ENCODE measurements at regions not wholly inside any gene's neighbourhood (a gene's known extent, or its start where the extent isn't known, plus 50 kb on each side); places are given as distances from the start of the nearest gene placed in this dataset.

DNA sequence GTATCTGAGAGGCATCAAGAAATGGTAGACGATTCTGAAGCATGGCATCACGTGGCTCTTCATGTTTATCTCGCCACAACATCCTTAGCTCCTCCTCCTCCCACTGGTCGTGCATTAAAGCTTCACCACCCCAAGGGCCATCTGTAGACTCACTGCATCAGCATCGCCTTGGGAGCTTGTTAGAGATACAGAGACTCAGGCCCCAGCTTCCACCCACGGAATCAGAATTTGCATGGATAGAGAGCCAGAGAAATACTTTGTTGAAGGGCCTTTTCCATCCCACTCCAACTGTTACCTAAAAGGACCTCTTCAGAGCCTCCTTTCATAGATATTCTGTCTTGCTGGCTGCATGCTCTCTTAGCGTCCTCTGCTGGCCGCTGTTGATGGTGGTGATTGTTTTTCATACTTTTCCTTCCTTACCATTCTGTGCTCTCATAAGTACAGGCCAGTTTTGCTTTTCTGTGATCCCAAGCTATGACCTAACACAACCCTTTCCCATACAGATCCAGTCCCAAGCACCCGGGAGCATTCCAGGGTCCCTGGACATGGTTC, 1049.4 kb upstream of the EEF2KMT start:
- DNase-seq (ENCODE audit: low read depth), result no peak
- TF ChIP-seq, protein P1, sequence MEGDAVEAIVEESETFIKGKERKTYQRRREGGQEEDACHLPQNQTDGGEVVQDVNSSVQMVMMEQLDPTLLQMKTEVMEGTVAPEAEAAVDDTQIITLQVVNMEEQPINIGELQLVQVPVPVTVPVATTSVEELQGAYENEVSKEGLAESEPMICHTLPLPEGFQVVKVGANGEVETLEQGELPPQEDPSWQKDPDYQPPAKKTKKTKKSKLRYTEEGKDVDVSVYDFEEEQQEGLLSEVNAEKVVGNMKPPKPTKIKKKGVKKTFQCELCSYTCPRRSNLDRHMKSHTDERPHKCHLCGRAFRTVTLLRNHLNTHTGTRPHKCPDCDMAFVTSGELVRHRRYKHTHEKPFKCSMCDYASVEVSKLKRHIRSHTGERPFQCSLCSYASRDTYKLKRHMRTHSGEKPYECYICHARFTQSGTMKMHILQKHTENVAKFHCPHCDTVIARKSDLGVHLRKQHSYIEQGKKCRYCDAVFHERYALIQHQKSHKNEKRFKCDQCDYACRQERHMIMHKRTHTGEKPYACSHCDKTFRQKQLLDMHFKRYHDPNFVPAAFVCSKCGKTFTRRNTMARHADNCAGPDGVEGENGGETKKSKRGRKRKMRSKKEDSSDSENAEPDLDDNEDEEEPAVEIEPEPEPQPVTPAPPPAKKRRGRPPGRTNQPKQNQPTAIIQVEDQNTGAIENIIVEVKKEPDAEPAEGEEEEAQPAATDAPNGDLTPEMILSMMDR (conservative IDR thresholded peaks at IDR 0.05; ENCODE audit: low read depth, low read length), result no peak
- no peak overlapping the region for H3K4me3 ChIP-seq (ENCODE audit: low read depth, low read length)

DNA sequence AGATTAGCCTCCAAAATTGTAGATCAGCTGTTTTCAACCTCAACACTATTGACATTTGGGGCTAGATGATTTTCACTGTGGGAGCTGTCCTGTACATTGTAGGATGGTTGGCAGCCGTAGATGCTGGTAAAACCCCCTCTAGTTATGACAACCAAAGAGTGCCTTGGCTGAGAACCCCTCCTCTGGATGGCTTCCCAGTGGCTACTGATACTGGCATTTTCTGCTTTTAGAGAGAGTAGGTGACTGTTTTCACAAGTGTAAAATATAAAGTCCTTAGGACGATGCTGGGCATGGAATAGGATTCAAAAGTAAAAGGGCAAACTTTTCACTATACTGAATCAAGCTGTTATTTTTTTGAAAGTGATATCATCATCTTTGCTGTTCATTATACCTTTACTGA, 1048.8 kb upstream of the EEF2KMT start:
- TF ChIP-seq, protein P1 (conservative IDR thresholded peaks at IDR 0.05; ENCODE audit: low read depth, low read length), result no peak
- H3K4me3 ChIP-seq (ENCODE audit: low read depth, low read length), result no peak overlapping the region
- no peak for DNase-seq (ENCODE audit: low read depth)

DNA sequence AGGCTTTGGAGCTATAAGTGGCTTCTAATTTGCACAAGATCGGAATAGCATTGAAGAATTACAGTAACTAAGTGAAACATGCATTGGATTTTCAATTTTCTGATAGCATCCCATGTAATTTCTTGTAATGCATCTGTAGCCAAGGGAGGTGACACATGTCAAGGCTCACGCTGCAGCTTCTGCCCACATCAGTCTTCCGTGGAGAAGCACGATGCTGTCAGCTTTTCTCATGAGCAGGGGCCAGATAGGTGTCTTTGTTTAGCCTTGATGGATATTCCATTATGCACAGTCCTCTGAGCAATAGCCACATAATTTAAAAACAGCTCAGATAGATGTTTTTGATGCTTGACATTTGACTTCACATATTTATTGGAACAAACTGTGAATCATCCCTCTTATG, 1046.9 kb upstream of the EEF2KMT start:
- H3K4me3 ChIP-seq (ENCODE audit: low read depth, low read length), result no peak overlapping the region
- TF ChIP-seq, protein P1 (conservative IDR thresholded peaks at IDR 0.05; ENCODE audit: low read depth, low read length), result no peak
- DNase-seq (ENCODE audit: low read depth), result no peak

DNA sequence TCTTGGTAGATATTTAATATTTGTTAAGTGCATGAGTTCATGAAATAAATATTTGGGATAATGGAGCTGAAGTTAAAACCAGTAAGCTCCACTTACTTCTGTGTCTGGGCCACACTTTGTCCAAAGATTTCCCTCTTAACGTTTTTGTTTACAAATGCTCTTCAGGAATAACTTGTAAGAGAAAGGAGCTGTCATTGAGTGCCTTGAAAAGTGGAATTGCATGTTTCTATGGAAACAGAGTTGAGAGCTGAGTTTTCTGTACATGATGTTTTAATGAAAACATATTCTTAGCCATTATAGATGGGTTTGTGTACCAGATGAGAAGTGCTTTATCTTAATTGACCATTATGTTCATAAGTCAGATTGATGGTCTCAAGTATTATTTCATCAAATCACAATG, 1045.4 kb upstream of the EEF2KMT start:
- no peak for DNase-seq (ENCODE audit: low read depth)
- H3K4me3 ChIP-seq (ENCODE audit: low read depth, low read length), result no peak overlapping the region
- TF ChIP-seq, protein P1 (conservative IDR thresholded peaks at IDR 0.05; ENCODE audit: low read depth, low read length), result no peak

DNA sequence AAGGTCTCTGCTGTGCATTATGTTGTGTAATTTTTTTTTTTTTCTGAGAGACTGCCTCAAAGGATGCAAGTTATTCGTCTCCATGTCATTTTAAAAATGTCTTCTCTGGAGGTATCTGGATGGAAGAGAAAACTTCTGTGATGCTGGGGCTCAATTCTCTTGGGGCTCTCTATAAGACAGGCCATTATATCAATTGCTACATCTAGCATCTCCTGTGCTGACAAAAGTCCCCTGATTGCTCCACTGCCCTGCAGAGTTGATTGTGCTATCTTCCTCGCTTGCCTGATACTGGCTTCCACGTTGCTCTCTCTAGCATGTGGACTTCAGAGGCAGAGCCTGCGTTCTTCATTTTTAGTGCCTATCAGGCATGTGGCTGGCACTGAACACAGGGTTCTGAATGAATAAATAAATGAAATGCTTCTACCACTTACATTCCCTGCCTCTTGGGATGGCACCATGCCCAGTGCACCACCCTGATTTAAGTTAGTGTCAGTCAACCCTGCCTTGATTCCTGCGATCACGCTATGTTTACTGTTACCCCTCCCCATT, 1035.5 kb upstream of the EEF2KMT start:
- TF ChIP-seq, protein P1 (conservative IDR thresholded peaks at IDR 0.05; ENCODE audit: low read depth, low read length), result no peak
- no peak for DNase-seq (ENCODE audit: low read depth)
- H3K4me3 ChIP-seq (ENCODE audit: low read depth, low read length), result no peak overlapping the region

DNA sequence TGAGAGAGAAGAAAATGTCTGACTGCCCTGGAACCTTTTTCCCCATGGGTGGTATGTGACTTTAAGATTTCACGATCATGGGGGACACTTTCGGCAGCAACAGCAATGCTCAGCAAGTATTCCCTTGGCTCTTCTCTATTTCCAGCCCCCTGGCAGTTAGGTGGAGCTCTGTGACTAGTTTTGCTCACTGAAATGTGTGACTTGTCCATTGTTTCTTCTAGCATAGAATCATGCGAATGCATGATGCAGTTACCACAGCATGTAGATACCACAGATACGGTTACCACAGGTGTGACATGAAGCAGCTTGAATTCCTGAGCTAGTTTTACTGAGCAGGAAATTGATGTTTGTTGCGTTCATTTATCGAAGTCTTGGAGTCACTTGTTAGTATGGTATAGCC, 1034.5 kb upstream of the EEF2KMT start:
- DNase-seq (ENCODE audit: low read depth), result no peak
- TF ChIP-seq, protein P1 (conservative IDR thresholded peaks at IDR 0.05; ENCODE audit: low read depth, low read length), result no peak
- no peak overlapping the region for H3K4me3 ChIP-seq (ENCODE audit: low read depth, low read length)

DNA sequence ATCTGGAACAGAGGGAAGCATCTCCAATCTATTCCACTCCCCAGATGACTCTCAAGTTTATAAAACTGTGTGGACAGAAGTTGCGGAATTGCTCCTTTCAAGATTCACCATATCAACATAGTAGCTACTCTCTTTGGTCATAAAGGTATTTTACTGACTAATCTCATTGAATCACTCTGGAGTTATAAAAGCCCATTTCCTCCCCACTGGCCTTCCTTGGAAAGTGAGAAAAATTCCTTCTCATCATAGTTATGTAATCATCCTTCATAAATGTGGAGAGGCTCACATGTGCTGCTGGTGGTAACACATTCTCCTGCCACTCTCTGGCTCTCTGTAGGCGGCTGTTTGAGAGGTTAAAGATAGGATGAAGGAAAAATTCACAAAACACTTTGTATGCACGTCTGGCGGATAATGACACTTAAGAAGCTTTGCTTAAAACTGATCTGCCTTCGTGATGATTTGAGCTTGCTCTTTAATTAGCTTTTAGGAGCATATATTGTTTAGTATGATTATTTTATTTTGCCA, 1034.0 kb upstream of the EEF2KMT start:
- DNase-seq (ENCODE audit: low read depth), result no peak
- TF ChIP-seq, protein P1 (conservative IDR thresholded peaks at IDR 0.05; ENCODE audit: low read depth, low read length), result no peak
- no peak overlapping the region for H3K4me3 ChIP-seq (ENCODE audit: low read depth, low read length)
